D721Med (cell line): ENCODE measurements at regions not wholly inside any gene's neighbourhood (a gene's known extent, or its start where the extent isn't known, plus 50 kb on each side); places are given as distances from the start of the nearest gene placed in this dataset.
"Not testable (repeated sequence)": the region's sequence is repeated elsewhere in the genome, so short reads cannot be mapped to it uniquely, and the experiment has no call there.

ENCODE experiments used
- DNase-seq: peaks from one replicate; pipeline ENCODE4 v3.0.0; 2011; ENCODE audit warnings: low spot score; ENCODE audit not compliant: insufficient read length
- FAIRE-seq: peaks from 2 replicates; lab custom pipeline; 2011; peaks lifted over from hg19 to GRCh38; lab: Jason Lieb, UNC
- TF ChIP-seq, protein P1 (sequence below): IDR thresholded peaks from 2 replicates; pipeline ENCODE4 v1.5.1; 2012; ENCODE audit warnings: mild to moderate bottlenecking, control low read depth; ENCODE audit not compliant: insufficient read depth; ENCODE audit errors: missing control alignments

DNA sequence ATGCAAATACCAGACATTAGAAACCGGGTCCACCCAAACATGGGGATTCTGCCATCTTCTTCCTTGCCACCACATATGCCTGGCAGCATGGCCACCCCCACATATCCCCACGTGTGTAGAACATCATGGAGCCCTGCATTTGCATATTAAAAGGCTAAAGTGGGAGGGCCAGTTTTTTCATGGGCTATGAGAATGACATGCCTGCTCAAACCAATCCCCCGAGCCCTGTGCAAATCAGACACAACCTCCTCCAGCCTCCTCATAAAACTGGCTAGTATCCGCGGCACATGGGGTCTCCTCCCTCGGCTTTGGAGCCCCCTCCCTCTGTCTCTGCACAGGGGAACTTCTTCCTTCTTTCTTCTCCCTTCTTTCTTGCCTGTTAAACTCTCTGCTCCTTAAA is 174.9 kb upstream of the WSCD1 start:
- DNase-seq: no peak
- no peak for FAIRE-seq
- TF ChIP-seq, protein P1, sequence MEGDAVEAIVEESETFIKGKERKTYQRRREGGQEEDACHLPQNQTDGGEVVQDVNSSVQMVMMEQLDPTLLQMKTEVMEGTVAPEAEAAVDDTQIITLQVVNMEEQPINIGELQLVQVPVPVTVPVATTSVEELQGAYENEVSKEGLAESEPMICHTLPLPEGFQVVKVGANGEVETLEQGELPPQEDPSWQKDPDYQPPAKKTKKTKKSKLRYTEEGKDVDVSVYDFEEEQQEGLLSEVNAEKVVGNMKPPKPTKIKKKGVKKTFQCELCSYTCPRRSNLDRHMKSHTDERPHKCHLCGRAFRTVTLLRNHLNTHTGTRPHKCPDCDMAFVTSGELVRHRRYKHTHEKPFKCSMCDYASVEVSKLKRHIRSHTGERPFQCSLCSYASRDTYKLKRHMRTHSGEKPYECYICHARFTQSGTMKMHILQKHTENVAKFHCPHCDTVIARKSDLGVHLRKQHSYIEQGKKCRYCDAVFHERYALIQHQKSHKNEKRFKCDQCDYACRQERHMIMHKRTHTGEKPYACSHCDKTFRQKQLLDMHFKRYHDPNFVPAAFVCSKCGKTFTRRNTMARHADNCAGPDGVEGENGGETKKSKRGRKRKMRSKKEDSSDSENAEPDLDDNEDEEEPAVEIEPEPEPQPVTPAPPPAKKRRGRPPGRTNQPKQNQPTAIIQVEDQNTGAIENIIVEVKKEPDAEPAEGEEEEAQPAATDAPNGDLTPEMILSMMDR: no peak

DNA sequence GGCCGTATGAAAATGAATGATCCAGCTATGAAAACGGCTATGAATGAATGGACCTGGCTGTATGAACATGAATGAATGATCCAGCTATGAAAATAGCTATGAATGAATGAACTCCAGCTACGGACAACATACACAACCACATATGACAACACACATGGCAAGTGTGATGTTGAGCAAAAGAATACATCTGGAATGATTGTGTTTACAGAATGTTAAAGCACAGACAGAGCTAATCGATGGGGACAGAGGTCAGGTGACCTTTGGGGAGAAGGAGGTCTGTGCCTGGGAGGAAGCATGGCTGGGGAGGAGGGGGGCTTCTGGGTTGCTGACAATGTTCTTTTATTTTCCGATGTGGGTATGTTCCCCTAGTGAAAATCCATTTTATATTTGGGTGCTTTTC is 174.0 kb upstream of the WSCD1 start:
- FAIRE-seq (no peak), DNase-seq (no peak)
- TF ChIP-seq, protein P1: no peak

DNA sequence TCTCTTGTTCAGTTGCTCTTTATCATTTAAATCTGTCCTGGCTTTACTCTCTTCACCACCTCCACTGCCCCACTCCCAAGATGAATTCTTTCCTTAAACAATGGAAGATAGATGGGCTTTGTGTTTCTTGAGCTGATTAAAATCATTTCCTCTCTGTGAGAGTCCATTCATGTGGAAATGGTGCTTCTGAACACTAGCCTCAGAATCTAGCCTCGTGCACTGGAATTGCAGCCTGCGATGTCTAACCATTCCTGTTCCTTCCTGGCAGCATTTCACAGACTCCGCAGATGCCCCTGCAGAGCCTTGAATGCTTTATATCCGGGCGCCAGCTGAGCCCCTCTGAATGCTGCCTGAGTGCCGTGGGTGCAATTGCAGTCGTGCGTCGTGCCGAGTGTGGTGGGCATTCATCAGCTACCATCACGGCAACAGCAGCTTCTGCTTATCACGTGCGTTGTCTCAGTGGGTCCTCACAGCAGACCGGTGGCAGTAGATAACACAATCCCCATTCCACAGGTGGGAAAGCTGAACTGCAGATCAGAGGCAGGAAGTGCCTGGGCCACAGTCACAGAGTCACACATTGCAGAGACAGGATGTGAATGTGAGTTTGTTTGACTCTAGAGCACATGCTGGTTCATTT is 172.8 kb upstream of the WSCD1 start:
- no peak for DNase-seq
- FAIRE-seq: no peak
- TF ChIP-seq, protein P1: no peak

GRCh38 chr17:5897981-5898380 is 172.2 kb upstream of the WSCD1 start:
- not testable (repeated sequence) for FAIRE-seq, DNase-seq

- TF ChIP-seq, protein P1: no peak
- DNase-seq (no peak), FAIRE-seq (no peak)
Observed at GRCh38 chr17:5898406-5898805, 171.8 kb upstream of the WSCD1 start.

DNA sequence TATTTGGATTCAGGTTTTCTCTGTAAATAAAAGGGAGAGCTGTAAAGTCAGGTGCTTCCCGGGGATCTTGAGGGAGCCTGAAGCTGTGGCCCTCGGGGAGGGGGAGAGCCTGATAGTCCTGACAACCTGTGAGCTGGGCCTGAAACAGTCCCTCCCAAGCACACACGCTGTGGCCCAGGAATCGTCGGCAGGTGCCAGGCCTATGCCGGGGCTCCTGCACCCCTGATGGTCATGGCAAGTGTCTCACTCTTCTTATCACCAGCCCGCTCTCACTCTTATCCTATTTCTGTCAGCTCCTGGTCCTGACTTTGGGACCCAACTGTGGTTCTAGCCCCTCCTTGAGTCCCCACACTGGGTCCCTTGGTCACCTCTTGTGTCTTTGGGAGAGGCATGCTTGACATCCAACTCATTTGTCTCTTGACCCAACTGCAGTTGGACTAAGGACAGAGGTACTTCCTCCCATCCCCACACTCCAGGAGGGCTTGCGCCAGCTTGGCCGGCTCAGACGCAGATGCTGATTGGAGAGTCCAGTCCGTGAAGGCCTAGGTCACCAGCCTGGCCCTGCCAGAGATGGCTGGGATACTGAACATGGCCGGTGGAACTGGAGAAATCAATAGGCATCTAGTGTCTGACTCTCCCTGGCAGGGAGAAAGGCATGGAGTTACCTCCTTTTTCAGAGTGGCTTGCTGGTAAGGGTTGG is 170.5 kb upstream of the WSCD1 start:
- TF ChIP-seq, protein P1: no peak
- DNase-seq: no peak
- FAIRE-seq: no peak

GRCh38 chr17:5901731-5902130 is 168.4 kb upstream of the WSCD1 start:
- FAIRE-seq (no peak), DNase-seq (no peak)
- TF ChIP-seq, protein P1: no peak
